ENCODE measurements at regions not wholly inside any gene's neighbourhood (a gene's known extent, or its start where the extent isn't known, plus 50 kb on each side); places are given as distances from the start of the nearest gene placed in this dataset.

GRCh38 chr3:168828536-168828935 is 732.8 kb upstream of the GOLIM4 start:
- no peak for DNase-seq (ENCODE audit: low read depth)
- TF ChIP-seq CTCF (conservative IDR thresholded peaks at IDR 0.05; ENCODE audit: low read depth, low read length), result no peak
- no peak overlapping the region for H3K4me3 ChIP-seq (ENCODE audit: low read depth, low read length)

GRCh38 chr3:168828014-168828413 is 732.3 kb upstream of the GOLIM4 start:
- H3K4me3 ChIP-seq (ENCODE audit: low read depth, low read length), result no peak overlapping the region
- TF ChIP-seq CTCF (conservative IDR thresholded peaks at IDR 0.05; ENCODE audit: low read depth, low read length), result no peak
- DNase-seq (ENCODE audit: low read depth), result no peak

- DNase-seq (ENCODE audit: low read depth), result no peak
- no peak for TF ChIP-seq CTCF (conservative IDR thresholded peaks at IDR 0.05; ENCODE audit: low read depth, low read length)
- no peak overlapping the region for H3K4me3 ChIP-seq (ENCODE audit: low read depth, low read length)
Observed at GRCh38 chr3:168824107-168824506, 728.4 kb upstream of the GOLIM4 start.

GRCh38 chr3:168823466-168823865 is 727.7 kb upstream of the GOLIM4 start:
- no peak for DNase-seq (ENCODE audit: low read depth)
- no peak overlapping the region for H3K4me3 ChIP-seq (ENCODE audit: low read depth, low read length)
- no peak for TF ChIP-seq CTCF (conservative IDR thresholded peaks at IDR 0.05; ENCODE audit: low read depth, low read length)

- no peak overlapping the region for H3K4me3 ChIP-seq (ENCODE audit: low read depth, low read length)
- no peak for TF ChIP-seq CTCF (conservative IDR thresholded peaks at IDR 0.05; ENCODE audit: low read depth, low read length)
- no peak for DNase-seq (ENCODE audit: low read depth)
Observed at GRCh38 chr3:168820810-168821415, 725.2 kb upstream of the GOLIM4 start.

GRCh38 chr3:168817177-168817576 is 721.5 kb upstream of the GOLIM4 start:
- no peak for DNase-seq (ENCODE audit: low read depth)
- no peak overlapping the region for H3K4me3 ChIP-seq (ENCODE audit: low read depth, low read length)
- TF ChIP-seq CTCF (conservative IDR thresholded peaks at IDR 0.05; ENCODE audit: low read depth, low read length), result no peak

- no peak overlapping the region for H3K4me3 ChIP-seq (ENCODE audit: low read depth, low read length)
- no peak for DNase-seq (ENCODE audit: low read depth)
- no peak for TF ChIP-seq CTCF (conservative IDR thresholded peaks at IDR 0.05; ENCODE audit: low read depth, low read length)
Observed at GRCh38 chr3:168815946-168816345, 720.2 kb upstream of the GOLIM4 start.
